Stimulated activated memory B cell treated with anti-CD40 and anti-IgM and Interleukin-4, amounts not matched to agents 10 μg/mL and 1 μg/mL and 100 μg/mL, for 72 hours (primary cell): ENCODE measurements at regions not wholly inside any gene's neighbourhood (a gene's known extent, or its start where the extent isn't known, plus 50 kb on each side); places are given as distances from the start of the nearest gene placed in this dataset.
"Not testable (repeated sequence)": the region's sequence is repeated elsewhere in the genome, so short reads cannot be mapped to it uniquely, and the experiment has no call there.

Experiments
- ATAC-seq: fragments of 150-1000 bp; cut with Tn5 transposase; 2 replicates; pipeline ENCODE4 v1.10.0; 2021
- H3K27ac Mint-ChIP-seq: one replicate; pipeline ENCODE4 v1.8.0; 2022; ENCODE audit warnings: mild to moderate bottlenecking, mixed read lengths
- H3K27me3 Mint-ChIP-seq: one replicate; pipeline ENCODE4 v1.8.0; 2022; ENCODE audit warnings: mixed read lengths
- H3K36me3 Mint-ChIP-seq: one replicate; pipeline ENCODE4 v1.8.0; 2022; ENCODE audit warnings: mixed read lengths
- H3K4me1 Mint-ChIP-seq: one replicate; pipeline ENCODE4 v1.8.0; 2022; ENCODE audit warnings: mixed read lengths
- H3K4me3 Mint-ChIP-seq: one replicate; pipeline ENCODE4 v1.8.0; 2022; ENCODE audit warnings: mild to moderate bottlenecking, moderate library complexity, mixed read lengths
- H3K9me3 Mint-ChIP-seq: one replicate; pipeline ENCODE4 v1.8.0; 2022; ENCODE audit warnings: mixed read lengths

- not testable (repeated sequence) for H3K27ac Mint-ChIP-seq, H3K4me3 Mint-ChIP-seq, H3K36me3 Mint-ChIP-seq, H3K4me1 Mint-ChIP-seq, H3K9me3 Mint-ChIP-seq, H3K27me3 Mint-ChIP-seq, ATAC-seq
Measured at GRCh38 chr20:2227285-2227684, 68.5 kb upstream of the TGM3 start.

DNA sequence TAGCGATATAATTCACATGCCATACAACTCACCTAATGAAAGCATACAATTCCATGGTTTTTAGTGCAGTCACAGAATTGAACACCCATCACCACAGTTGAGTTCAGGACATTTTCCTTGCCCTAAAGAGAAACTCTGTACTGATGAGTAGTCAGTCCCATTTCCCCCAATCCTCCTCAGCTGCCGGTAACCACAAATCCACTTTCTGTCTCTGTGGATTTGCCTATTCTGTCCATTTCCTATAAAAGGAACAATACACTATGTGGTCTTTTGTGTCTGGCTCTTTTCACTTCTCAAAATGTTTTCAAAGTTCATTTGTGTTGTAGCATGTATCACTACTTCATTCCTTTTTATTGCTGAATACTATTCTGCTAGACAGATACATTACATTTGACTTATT, 67.9 kb upstream of the TGM3 start:
- Mint-ChIP-seq H3K36me3 (no peaks in the 10 kb centered on the region), H3K4me3 (no peak overlapping the region), H3K27me3 (no peaks in the 10 kb centered on the region), H3K27ac (no peak overlapping the region), H3K4me1 (peaks cover 6% of the 10 kb centered on the region), H3K9me3 (no peaks in the 10 kb centered on the region)
- ATAC-seq, result no peak

- Mint-ChIP-seq H3K36me3 (no peaks in the 10 kb centered on the region), H3K27ac (no peak overlapping the region), H3K4me1 (peaks cover 6% of the 10 kb centered on the region), H3K9me3 (no peaks in the 10 kb centered on the region), H3K27me3 (no peaks in the 10 kb centered on the region), H3K4me3 (no peak overlapping the region)
- no peak for ATAC-seq
Measured at GRCh38 chr20:2228926-2229325, 66.9 kb upstream of the TGM3 start.

DNA sequence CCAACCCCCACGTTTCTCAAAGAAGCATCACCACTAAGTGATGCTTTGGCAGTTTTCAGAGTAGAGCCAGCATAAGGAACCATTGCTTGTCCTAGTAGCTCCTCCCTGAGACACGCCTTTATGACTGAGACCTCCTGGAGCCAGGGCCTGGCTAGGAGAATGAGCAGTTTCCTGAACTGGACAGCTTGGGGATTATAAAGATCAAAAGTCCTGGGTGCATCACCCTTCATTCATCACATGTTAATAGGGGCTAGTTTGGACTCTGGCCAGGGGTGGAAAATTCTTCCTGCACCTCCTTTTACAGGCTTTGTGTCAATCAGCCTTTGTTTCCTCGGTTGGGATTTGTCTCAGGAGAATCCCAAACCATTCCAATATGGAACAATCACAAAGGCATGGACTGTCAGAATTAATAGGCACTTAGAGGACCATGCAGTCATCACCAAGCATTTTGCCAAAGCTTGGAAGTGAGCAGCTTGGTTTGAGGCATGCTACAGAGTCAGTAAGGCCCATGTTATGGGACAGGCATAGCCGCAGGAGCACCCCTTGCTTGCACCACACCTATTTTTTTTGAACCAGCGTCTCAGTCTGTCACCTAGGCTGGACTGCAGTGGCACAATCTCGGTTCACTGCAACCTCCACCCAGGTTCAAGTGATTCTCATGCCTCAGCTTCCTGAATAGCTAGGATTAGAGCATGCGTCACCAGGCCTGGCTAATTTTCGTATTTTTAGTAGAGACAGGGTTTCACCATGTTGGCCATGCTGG, 64.9 kb upstream of the TGM3 start:
- H3K27me3 Mint-ChIP-seq, result no peaks in the 10 kb centered on the region
- peaks cover 6% of the 10 kb centered on the region for H3K4me1 Mint-ChIP-seq
- no peaks in the 10 kb centered on the region for H3K36me3 Mint-ChIP-seq
- H3K9me3 Mint-ChIP-seq, result no peaks in the 10 kb centered on the region
- H3K27ac Mint-ChIP-seq, result no peak overlapping the region
- no peak overlapping the region for H3K4me3 Mint-ChIP-seq
- ATAC-seq, result no peak

DNA sequence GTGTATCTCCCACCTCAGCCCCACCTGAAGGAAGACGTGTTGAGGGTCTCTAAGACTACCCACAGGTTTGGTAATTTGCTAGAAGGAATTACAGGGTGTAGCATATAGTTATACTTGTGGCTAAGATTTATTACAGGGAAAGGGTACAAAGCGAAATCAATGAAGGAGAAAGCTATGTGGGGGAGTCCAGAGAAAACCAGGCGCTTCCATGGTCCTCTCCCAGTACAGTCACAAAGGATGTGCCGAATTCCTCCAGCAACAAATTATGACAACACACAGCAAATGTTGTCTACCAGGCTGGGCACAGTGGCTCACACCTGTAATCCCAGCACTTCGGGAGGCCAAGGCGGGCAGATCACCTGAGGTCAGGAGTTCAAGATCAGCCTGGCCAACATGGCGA, 64.1 kb upstream of the TGM3 start:
- no peaks in the 10 kb centered on the region for H3K27me3 Mint-ChIP-seq
- H3K9me3 Mint-ChIP-seq, result no peaks in the 10 kb centered on the region
- no peak overlapping the region for H3K27ac Mint-ChIP-seq
- no peak overlapping the region for H3K4me3 Mint-ChIP-seq
- no peak for ATAC-seq
- H3K36me3 Mint-ChIP-seq, result no peaks in the 10 kb centered on the region
- H3K4me1 Mint-ChIP-seq, result peaks cover 6% of the 10 kb centered on the region

DNA sequence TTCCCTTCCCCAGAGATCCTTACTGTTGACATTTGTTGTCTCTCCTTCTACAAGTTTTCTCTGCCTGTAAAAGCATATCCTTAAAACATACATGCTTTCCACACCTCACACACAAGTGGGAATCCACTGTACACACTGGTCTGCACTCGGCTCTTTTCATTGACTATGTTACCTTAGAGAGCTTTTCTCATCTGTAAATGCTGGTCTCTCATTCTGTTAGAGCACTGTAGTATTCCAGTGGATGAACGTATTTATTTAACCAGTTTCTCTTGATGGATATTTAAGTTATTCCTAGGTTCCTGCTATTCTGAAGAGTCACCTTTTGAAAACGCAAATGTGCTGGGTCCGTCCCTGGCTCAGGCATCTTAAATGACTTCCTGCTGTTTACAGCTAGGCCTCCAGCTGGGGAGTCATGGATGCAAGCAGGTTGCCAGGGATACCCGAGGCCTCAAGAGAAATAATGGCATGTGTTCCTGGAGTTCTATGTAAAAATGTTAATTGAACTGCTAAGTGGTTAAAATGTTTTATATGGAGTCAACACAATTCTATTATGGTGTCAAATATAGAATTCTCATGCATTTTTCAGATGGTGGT, 61.1 kb upstream of the TGM3 start:
- no peak overlapping the region for H3K27ac Mint-ChIP-seq
- H3K27me3 Mint-ChIP-seq, result no peaks in the 10 kb centered on the region
- ATAC-seq, result no peak
- no peak overlapping the region for H3K4me3 Mint-ChIP-seq
- H3K4me1 Mint-ChIP-seq, result no peaks in the 10 kb centered on the region
- H3K9me3 Mint-ChIP-seq, result no peaks in the 10 kb centered on the region
- H3K36me3 Mint-ChIP-seq, result no peaks in the 10 kb centered on the region

GRCh38 chr20:2236256-2236655, 59.5 kb upstream of the TGM3 start:
- no peaks in the 10 kb centered on the region for H3K9me3 Mint-ChIP-seq
- no peaks in the 10 kb centered on the region for H3K4me1 Mint-ChIP-seq
- ATAC-seq, result no peak
- H3K36me3 Mint-ChIP-seq, result no peaks in the 10 kb centered on the region
- no peak overlapping the region for H3K4me3 Mint-ChIP-seq
- no peak overlapping the region for H3K27ac Mint-ChIP-seq
- no peaks in the 10 kb centered on the region for H3K27me3 Mint-ChIP-seq

DNA sequence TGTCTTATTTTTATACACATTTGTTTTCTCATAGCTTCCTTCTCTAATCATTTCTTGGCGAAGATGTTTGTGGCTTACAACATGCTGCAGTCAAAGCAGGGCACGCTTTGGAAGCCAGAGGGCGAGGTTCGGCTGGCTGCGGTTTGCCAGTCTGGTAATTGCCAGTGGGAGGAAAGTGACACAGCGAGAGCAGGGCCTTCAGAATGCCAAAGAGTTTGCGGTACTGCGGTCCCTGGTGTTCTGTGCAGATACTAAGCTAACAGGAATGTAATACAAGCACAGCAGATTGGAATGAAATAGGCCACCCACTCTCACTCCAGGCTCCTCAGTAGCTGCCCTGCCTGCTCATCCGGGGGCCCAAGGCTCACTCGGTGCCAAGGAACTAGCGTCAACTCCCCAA, 58.7 kb upstream of the TGM3 start:
- ATAC-seq, result no peak
- Mint-ChIP-seq H3K27me3 (no peaks in the 10 kb centered on the region), H3K4me1 (no peaks in the 10 kb centered on the region), H3K4me3 (no peak overlapping the region), H3K36me3 (no peaks in the 10 kb centered on the region), H3K9me3 (no peaks in the 10 kb centered on the region), H3K27ac (no peak overlapping the region)

DNA sequence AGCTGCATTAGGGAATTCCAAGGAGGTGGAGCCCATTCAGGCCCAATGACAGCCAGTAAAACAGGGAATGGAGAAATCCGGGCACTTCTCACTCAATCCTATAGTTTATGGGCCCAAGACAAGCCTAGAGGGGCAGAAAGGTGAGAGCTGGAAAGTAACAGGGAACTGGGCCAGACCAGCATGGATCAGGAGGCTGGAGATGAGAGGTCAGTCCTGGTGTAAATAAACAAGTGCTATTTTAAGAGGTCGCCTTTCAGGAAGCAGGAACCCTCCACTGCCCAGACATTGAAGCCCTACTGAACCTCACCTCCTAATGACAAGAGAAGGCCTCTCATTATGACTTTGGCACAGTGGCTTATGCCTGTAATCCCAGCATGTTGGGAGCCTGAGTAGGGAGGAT, 57.2 kb upstream of the TGM3 start:
- Mint-ChIP-seq H3K27ac (no peak overlapping the region), H3K27me3 (no peaks in the 10 kb centered on the region), H3K9me3 (no peaks in the 10 kb centered on the region), H3K4me1 (no peaks in the 10 kb centered on the region), H3K36me3 (no peaks in the 10 kb centered on the region), H3K4me3 (no peak overlapping the region)
- ATAC-seq, result no peak

DNA sequence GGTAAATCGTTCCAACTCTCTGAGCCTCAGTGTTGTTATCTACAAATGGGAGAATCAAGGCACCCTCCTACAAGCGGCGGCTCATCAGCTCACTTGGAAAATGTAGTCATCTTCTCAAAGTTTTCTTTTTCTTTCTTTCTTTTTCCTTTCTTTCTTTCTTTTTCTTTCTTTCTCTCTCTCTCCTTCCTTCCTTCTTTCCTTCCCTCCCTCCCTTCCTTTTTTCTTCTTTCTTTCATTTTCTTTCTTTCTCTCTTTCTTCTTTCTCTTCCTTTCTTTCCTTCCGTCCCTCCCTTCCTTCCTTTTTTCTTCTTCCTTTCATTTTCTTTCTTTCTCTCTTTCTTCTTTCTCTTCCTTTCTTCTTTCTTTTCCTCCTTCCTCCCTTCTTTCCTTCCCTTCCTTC, 55.0 kb upstream of the TGM3 start:
- no peak overlapping the region for H3K4me3 Mint-ChIP-seq

GRCh38 chr20:2242678-2243077, 53.1 kb upstream of the TGM3 start:
- Mint-ChIP-seq H3K9me3 (no peaks in the 10 kb centered on the region), H3K27ac (no peak overlapping the region), H3K27me3 (peaks cover 8% of the 10 kb centered on the region), H3K36me3 (no peaks in the 10 kb centered on the region), H3K4me3 (no peak overlapping the region), H3K4me1 (no peaks in the 10 kb centered on the region)
- ATAC-seq, result no peak

More for the DNA sequence above, 55.0 kb upstream of the TGM3 start:
- Mint-ChIP-seq H3K36me3 (no peaks in the 10 kb centered on the region), H3K27ac (no peak overlapping the region), H3K9me3 (no peaks in the 10 kb centered on the region), H3K27me3 (no peaks in the 10 kb centered on the region), H3K4me1 (no peaks in the 10 kb centered on the region)
- no peak for ATAC-seq

GRCh38 chr20:2244523-2244922, 51.3 kb upstream of the TGM3 start:
- H3K9me3 Mint-ChIP-seq, result no peaks in the 10 kb centered on the region

GRCh38 chr20:2244993-2245392, 50.8 kb upstream of the TGM3 start:
- H3K9me3 Mint-ChIP-seq, result no peaks in the 10 kb centered on the region
- H3K4me3 Mint-ChIP-seq, result no peak overlapping the region
- H3K36me3 Mint-ChIP-seq, result no peaks in the 10 kb centered on the region

More at GRCh38 chr20:2244523-2244922, 51.3 kb upstream of the TGM3 start:
- no peaks in the 10 kb centered on the region for H3K36me3 Mint-ChIP-seq
- peaks cover 25% of the 10 kb centered on the region for H3K27me3 Mint-ChIP-seq
- no peak overlapping the region for H3K4me3 Mint-ChIP-seq
- no peak for ATAC-seq
- H3K4me1 Mint-ChIP-seq, result no peaks in the 10 kb centered on the region
- H3K27ac Mint-ChIP-seq, result no peak overlapping the region

DNA sequence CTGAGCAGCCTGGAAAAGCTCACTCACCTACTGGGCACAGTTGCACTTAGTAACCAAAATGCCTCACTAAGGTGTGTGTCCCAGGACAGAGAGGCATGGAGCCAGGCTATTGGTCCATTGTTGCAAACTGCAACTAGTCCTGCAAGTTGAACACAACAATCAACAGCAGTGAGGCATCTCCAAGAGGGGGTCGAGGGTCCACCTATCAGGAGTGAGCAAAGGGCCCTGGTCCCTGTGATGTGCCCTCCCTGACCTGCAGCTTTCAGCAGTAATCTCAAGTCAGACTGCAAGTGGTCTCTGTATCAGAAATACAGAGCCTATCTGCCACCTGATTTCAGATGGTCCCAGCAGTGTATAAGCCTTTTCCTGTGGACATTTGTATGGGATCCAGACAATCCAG, 50.2 kb upstream of the TGM3 start:
- peaks cover 25% of the 10 kb centered on the region for H3K27me3 Mint-ChIP-seq
- no peak for ATAC-seq
- no peaks in the 10 kb centered on the region for H3K9me3 Mint-ChIP-seq

More at GRCh38 chr20:2244993-2245392, 50.8 kb upstream of the TGM3 start:
- peaks cover 25% of the 10 kb centered on the region for H3K27me3 Mint-ChIP-seq
- H3K27ac Mint-ChIP-seq, result no peak overlapping the region
- ATAC-seq, result no peak
- H3K4me1 Mint-ChIP-seq, result no peaks in the 10 kb centered on the region

More for the DNA sequence above, 50.2 kb upstream of the TGM3 start:
- no peak overlapping the region for H3K27ac Mint-ChIP-seq
- no peaks in the 10 kb centered on the region for H3K4me1 Mint-ChIP-seq
- H3K36me3 Mint-ChIP-seq, result no peaks in the 10 kb centered on the region
- H3K4me3 Mint-ChIP-seq, result no peak overlapping the region
